Thyroid gland (tissue), 4 donors: ENCODE measurements at regions not wholly inside any gene's neighbourhood (a gene's known extent, or its start where the extent isn't known, plus 50 kb on each side); places are given as distances from the start of the nearest gene placed in this dataset.

Source experiments
- DNase-seq, 2 donors: peaks; one replicate each; pipeline ENCODE4 v3.0.0-alpha.2; 2019
- H3K27ac ChIP-seq, 3 donors: fragments of 200-600 bp; sonication (generic); 1 replicate in 2 of 3; 2 replicates in 1 of 3; pipeline ENCODE4 v1.5.1; 2016 to 2019; ENCODE audit warnings: mild to moderate bottlenecking in 1 of 3, moderate library complexity in 1 of 3
- H3K27me3 ChIP-seq: fragments of 200-600 bp; sonication (generic); one replicate; pipeline ENCODE4 v1.5.1; 2019
- H3K36me3 ChIP-seq, 2 donors: fragments of 200-600 bp; sonication (generic); one replicate each; pipeline ENCODE4 v1.5.1; 2016 to 2019
- H3K4me1 ChIP-seq, 2 donors: fragments of 200-600 bp; sonication (generic); one replicate each; pipeline ENCODE4 v1.5.1; 2017 to 2019
- H3K4me3 ChIP-seq, 3 donors: fragments of 200-600 bp; sonication (generic); replicated peaks in 1 of 3; 1 replicate in 2 of 3; 2 replicates in 1 of 3; pipeline ENCODE4 v1.5.1; 2016; ENCODE audit warnings: mild to moderate bottlenecking in 1 of 3
- H3K9me3 ChIP-seq: fragments of 200-600 bp; sonication (generic); one replicate; pipeline ENCODE4 v1.5.1; 2017
- POLR2A ChIP-seq, 2 donors: fragments of 450-650 bp; IDR thresholded peaks; one replicate each; pipeline ENCODE4 v1.6.1; 2017; ENCODE audit warnings: antibody characterized with exemption in 2 of 2, mild to moderate bottlenecking in 2 of 2, moderate library complexity in 1 of 2
- WGBS, 2 donors: methylation state at CpG; one replicate each; pipeline ENCODE4 v1.1.5; 2017; 5-methylcytosine and 5-hydroxymethylcytosine counted together
- intact Hi-C: fragments of 100-400 bp; cut with DNase I; formaldehyde crosslinking; loops from one replicate; pipeline ENCODE4 v1.15.1; 2023
- TF ChIP-seq, protein P1 (sequence below), 6 experiments: fragments of 200-600 bp in 3 of 6; fragments of 450-650 bp in 3 of 6; sonication (generic) in 3 of 6; IDR thresholded peaks; one replicate each; pipeline ENCODE4 v1.5.1; 2016 to 2019; ENCODE audit warnings: antibody characterized with exemption in 6 of 6, mild to moderate bottlenecking in 2 of 6, inconsistent platforms in 1 of 6, moderate library complexity in 1 of 6

DNA sequence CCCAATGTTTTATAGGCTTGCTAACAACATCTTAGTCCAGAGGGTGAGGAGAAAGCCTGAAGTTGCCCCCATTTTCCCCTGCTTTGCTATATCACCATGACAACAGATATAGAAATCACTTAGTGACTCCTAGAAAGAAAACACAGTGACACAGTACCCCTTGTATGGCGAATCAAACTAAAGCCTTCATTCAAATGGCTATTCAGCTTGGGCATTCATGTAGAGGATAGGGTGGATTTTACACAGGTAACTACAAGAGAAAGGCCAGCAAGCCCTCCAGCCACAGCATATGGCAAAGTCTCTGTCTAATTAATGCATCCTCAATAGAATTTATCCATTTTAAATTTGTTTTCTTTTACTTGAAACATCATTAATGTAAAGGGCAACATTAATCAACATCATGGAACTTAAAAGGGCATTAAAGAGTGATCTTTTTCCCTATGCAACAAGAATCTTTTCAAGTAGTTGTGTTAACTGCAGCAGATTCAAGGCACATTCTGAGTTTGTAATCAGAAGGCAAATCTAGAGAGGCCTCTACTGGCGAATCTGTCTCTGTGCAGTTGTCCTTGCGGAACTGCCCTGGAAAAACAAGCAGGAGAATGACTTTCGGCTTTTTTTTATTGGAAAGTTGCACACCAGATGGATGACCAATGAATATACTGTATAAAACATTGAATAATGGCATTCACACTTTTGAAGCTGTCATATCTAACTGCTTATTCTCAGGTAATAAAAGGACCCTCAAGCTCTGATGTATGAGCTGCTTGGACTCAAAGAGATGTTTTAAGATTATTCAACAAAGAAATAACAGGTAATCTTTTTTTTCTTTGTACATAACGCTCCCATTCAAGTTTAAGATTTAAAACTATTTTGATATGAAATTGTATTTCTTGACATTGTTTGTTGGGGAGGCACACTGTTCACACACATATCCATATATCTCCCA lies 621.7 kb upstream of the AGTR1 start:
- Histone ChIP-seq H3K36me3 (no peaks in the 10 kb centered on the region), H3K27me3 (no peaks in the 10 kb centered on the region), H3K27ac (no peak overlapping the region), H3K9me3 (no peaks in the 10 kb centered on the region), H3K4me1 (peaks cover 0 to 7% of the 10 kb centered on the region in 2 donors), H3K4me3 (no peak overlapping the region)
- intact Hi-C loops, result no loop called here
- DNase-seq, result peak; percentile 21 to 43
- WGBS, 2 donors, result 38 to 41% methylated on average over 5 of the region's 5 CpGs
- TF ChIP-seq, protein P1, sequence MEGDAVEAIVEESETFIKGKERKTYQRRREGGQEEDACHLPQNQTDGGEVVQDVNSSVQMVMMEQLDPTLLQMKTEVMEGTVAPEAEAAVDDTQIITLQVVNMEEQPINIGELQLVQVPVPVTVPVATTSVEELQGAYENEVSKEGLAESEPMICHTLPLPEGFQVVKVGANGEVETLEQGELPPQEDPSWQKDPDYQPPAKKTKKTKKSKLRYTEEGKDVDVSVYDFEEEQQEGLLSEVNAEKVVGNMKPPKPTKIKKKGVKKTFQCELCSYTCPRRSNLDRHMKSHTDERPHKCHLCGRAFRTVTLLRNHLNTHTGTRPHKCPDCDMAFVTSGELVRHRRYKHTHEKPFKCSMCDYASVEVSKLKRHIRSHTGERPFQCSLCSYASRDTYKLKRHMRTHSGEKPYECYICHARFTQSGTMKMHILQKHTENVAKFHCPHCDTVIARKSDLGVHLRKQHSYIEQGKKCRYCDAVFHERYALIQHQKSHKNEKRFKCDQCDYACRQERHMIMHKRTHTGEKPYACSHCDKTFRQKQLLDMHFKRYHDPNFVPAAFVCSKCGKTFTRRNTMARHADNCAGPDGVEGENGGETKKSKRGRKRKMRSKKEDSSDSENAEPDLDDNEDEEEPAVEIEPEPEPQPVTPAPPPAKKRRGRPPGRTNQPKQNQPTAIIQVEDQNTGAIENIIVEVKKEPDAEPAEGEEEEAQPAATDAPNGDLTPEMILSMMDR (IDR thresholded peaks at IDR 0.05), result peak; percentile 34 to 77 (median 62)
- no peak for TF ChIP-seq POLR2A (IDR thresholded peaks at IDR 0.05)

DNA sequence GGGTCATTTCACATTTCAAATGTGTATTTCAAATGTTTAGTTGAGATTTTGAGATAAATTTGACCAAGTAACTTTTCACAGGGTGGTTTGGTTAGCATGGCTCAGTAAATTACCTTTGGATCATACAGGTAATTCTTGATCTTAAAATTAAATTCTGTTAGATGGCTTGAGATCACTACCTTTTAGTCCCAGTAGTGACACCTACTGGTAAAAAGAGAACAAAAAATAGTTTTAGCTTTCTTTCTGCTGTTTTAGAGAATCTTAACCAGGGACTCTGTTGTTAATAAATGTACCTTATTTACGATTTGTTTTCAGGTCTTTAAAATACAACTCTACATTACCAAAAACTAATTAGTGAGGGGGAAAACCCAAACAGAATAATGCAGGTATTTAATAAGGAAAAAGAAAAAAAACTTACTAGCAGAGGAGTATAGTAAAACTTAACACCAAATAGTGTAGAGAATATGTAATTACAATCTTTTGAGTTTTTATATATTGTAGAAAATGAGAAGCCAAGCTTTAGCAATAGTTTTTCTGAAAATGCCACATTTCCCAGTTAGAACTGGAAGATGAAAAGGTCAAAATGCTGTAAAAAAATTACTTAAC lies 620.3 kb upstream of the AGTR1 start:
- Histone ChIP-seq H3K27me3 (no peaks in the 10 kb centered on the region), H3K9me3 (no peaks in the 10 kb centered on the region), H3K27ac (no peak overlapping the region), H3K36me3 (no peaks in the 10 kb centered on the region), H3K4me3 (no peak overlapping the region), H3K4me1 (peaks cover 0 to 7% of the 10 kb centered on the region in 2 donors)
- WGBS, 2 donors, result 10 to 13% methylated on average over 1 of the region's 1 CpG
- no peak for DNase-seq
- no peak for TF ChIP-seq POLR2A (IDR thresholded peaks at IDR 0.05)
- TF ChIP-seq, protein P1 (IDR thresholded peaks at IDR 0.05), result peak in 4 of 6 experiments; percentile 6 to 59 (median 42)
- intact Hi-C loops, result no loop called here

DNA sequence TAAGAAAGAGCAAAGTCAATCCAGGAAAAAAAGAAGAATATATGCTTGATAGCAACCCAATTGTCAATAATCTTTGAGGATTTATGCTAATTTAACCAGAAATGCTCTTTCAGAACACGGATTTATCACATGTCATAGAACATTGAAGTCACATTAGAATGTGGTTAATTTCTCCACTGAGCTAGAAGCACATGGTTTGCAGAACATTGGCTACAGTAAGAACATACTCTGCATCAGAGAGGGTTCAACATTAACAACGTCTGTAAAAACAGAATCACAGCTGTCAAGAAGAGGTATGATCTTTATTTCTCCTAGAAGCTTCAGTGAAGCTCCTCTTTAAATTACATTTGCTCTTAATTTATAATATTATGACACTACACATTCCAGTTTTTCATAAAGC lies 619.7 kb upstream of the AGTR1 start:
- Histone ChIP-seq H3K4me1 (peaks cover 0 to 7% of the 10 kb centered on the region in 2 donors), H3K9me3 (no peaks in the 10 kb centered on the region), H3K27ac (no peak overlapping the region), H3K27me3 (no peaks in the 10 kb centered on the region), H3K4me3 (no peak overlapping the region), H3K36me3 (no peaks in the 10 kb centered on the region)
- no peak for TF ChIP-seq POLR2A (IDR thresholded peaks at IDR 0.05)
- TF ChIP-seq, protein P1 (IDR thresholded peaks at IDR 0.05), result no peak
- 78 to 87% methylated on average over 2 of the region's 2 CpGs for WGBS, 2 donors
- DNase-seq, result no peak
- intact Hi-C loops, result no loop called here

DNA sequence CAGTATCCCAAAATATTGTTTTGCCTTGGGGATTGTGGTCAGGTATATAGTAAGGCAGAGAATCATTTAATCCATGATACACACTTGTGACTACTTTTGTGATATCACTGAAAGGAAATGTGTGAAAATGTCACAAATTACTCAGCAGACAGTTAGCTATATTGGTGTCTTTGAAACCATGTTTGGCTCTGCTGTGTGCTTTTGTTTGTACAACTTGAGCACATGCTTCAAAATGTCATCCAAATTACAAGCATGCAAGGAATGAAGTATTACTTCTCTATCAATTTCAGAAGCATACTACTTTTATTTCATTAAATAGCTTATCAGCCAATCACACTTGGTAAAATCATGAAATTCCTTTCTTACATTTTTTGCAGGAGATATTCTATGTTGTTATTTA lies 619.0 kb upstream of the AGTR1 start:
- H3K4me3 ChIP-seq, result no peak overlapping the region
- TF ChIP-seq, protein P1 (IDR thresholded peaks at IDR 0.05), result no peak
- no peak for TF ChIP-seq POLR2A (IDR thresholded peaks at IDR 0.05)
- DNase-seq, result no peak
- no peaks in the 10 kb centered on the region for H3K36me3 ChIP-seq
- intact Hi-C loops, result no loop called here
- no peak overlapping the region for H3K27ac ChIP-seq
- H3K4me1 ChIP-seq, result peaks cover 0 to 7% of the 10 kb centered on the region in 2 donors
- H3K9me3 ChIP-seq, result no peaks in the 10 kb centered on the region
- no peaks in the 10 kb centered on the region for H3K27me3 ChIP-seq

DNA sequence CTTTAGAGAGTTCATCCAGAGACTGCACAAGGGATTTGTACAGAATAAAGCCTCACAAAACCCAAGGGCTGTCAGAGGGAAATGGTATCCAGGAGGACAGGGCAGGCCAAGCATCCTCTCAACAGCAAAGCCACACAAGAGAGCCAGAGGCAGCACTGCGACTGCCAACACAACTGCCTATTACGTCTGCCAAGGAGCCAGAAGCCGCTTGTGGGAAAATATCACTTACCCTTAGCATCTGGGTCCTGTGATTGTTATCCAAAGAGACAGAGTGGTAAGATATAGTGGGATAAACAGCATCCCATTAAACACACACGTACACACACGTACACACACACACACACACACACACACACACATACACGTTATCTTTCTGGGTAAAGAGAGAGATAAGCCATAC lies 618.3 kb upstream of the AGTR1 start:
- intact Hi-C loops, result no loop called here
- DNase-seq, result peak; percentile 5 to 33
- WGBS, 2 donors, result 78 to 85% methylated on average over 6 of the region's 6 CpGs
- no peaks in the 10 kb centered on the region for H3K27me3 ChIP-seq
- TF ChIP-seq POLR2A (IDR thresholded peaks at IDR 0.05), result no peak
- TF ChIP-seq, protein P1 (IDR thresholded peaks at IDR 0.05), result no peak
- no peak overlapping the region for H3K4me3 ChIP-seq
- no peak overlapping the region for H3K27ac ChIP-seq
- no peaks in the 10 kb centered on the region for H3K9me3 ChIP-seq
- H3K4me1 ChIP-seq, result peaks cover 0 to 7% of the 10 kb centered on the region in 2 donors
- no peaks in the 10 kb centered on the region for H3K36me3 ChIP-seq
